ENCODE measurements at regions not wholly inside any gene's neighbourhood (a gene's known extent, or its start where the extent isn't known, plus 50 kb on each side); places are given as distances from the start of the nearest gene placed in this dataset.

GRCh38 chr7:19224951-19225350 is 79.7 kb upstream of the FERD3L start:
- no peak for TF ChIP-seq CTCF (IDR thresholded peaks at IDR 0.05; ENCODE audit: extremely low read depth, insufficient read depth, missing control alignments)
- DNase-seq (ENCODE audit: low spot score), result no peak
- in situ Hi-C loops (cut with MboI; ENCODE audit: low pct_unique_long_range_greater_than_20kb, low sequenced_read_pairs, unreplicated experiment), result no loop called here

- in situ Hi-C loops (cut with MboI; ENCODE audit: low pct_unique_long_range_greater_than_20kb, low sequenced_read_pairs, unreplicated experiment), result no loop called here
- TF ChIP-seq CTCF (IDR thresholded peaks at IDR 0.05; ENCODE audit: extremely low read depth, insufficient read depth, missing control alignments), result no peak
- no peak for DNase-seq (ENCODE audit: low spot score)
Observed at GRCh38 chr7:19215412-19215811, 70.2 kb upstream of the FERD3L start.

- in situ Hi-C loops (cut with MboI; ENCODE audit: low pct_unique_long_range_greater_than_20kb, low sequenced_read_pairs, unreplicated experiment), result no loop called here
- TF ChIP-seq CTCF (IDR thresholded peaks at IDR 0.05; ENCODE audit: extremely low read depth, insufficient read depth, missing control alignments), result no peak
- no peak for DNase-seq (ENCODE audit: low spot score)
Observed at GRCh38 chr7:19213746-19214145, 68.5 kb upstream of the FERD3L start.

- TF ChIP-seq CTCF (IDR thresholded peaks at IDR 0.05; ENCODE audit: extremely low read depth, insufficient read depth, missing control alignments), result no peak
- in situ Hi-C loops (cut with MboI; ENCODE audit: low pct_unique_long_range_greater_than_20kb, low sequenced_read_pairs, unreplicated experiment), result no loop called here
- no peak for DNase-seq (ENCODE audit: low spot score)
Observed at GRCh38 chr7:19210893-19211413, 65.7 kb upstream of the FERD3L start.

GRCh38 chr7:19209166-19209696 is 64.0 kb upstream of the FERD3L start:
- in situ Hi-C loops (cut with MboI; ENCODE audit: low pct_unique_long_range_greater_than_20kb, low sequenced_read_pairs, unreplicated experiment), result no loop called here
- TF ChIP-seq CTCF (IDR thresholded peaks at IDR 0.05; ENCODE audit: extremely low read depth, insufficient read depth, missing control alignments), result no peak
- no peak for DNase-seq (ENCODE audit: low spot score)

GRCh38 chr7:19206721-19207120 is 61.5 kb upstream of the FERD3L start:
- in situ Hi-C loops (cut with MboI; ENCODE audit: low pct_unique_long_range_greater_than_20kb, low sequenced_read_pairs, unreplicated experiment), result no loop called here
- no peak for DNase-seq (ENCODE audit: low spot score)
- TF ChIP-seq CTCF (IDR thresholded peaks at IDR 0.05; ENCODE audit: extremely low read depth, insufficient read depth, missing control alignments), result no peak

All from GM13977 (cell line).